ENCODE measurements at regions not wholly inside any gene's neighbourhood (a gene's known extent, or its start where the extent isn't known, plus 50 kb on each side); places are given as distances from the start of the nearest gene placed in this dataset.

- TF ChIP-seq, protein P1, sequence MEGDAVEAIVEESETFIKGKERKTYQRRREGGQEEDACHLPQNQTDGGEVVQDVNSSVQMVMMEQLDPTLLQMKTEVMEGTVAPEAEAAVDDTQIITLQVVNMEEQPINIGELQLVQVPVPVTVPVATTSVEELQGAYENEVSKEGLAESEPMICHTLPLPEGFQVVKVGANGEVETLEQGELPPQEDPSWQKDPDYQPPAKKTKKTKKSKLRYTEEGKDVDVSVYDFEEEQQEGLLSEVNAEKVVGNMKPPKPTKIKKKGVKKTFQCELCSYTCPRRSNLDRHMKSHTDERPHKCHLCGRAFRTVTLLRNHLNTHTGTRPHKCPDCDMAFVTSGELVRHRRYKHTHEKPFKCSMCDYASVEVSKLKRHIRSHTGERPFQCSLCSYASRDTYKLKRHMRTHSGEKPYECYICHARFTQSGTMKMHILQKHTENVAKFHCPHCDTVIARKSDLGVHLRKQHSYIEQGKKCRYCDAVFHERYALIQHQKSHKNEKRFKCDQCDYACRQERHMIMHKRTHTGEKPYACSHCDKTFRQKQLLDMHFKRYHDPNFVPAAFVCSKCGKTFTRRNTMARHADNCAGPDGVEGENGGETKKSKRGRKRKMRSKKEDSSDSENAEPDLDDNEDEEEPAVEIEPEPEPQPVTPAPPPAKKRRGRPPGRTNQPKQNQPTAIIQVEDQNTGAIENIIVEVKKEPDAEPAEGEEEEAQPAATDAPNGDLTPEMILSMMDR (conservative IDR thresholded peaks at IDR 0.05; ENCODE audit: low read length) = no peak
- no peak for TF ChIP-seq EZH2phosphoT487 (IDR thresholded peaks at IDR 0.05; ENCODE audit: borderline replicate concordance)
Measured at GRCh38 chr7:16171928-16172327, 249.4 kb downstream of the CRPPA start.
